HL-60 (cell line): ENCODE measurements at regions not wholly inside any gene's neighbourhood (a gene's known extent, or its start where the extent isn't known, plus 50 kb on each side); places are given as distances from the start of the nearest gene placed in this dataset.

Experiments used
- DNase-seq, 2 experiments: peaks; one replicate each; pipeline ENCODE4 v3.0.0-alpha.2; 2010 to 2020; ENCODE audit warnings: low read depth in 1 of 2, low spot score in 1 of 2
- H3K27ac ChIP-seq: fragments of 250-450 bp; sonication (Bioruptor Pico); replicated peaks from 2 replicates; pipeline ENCODE4 v1.5.1; 2020; ENCODE audit warnings: mild to moderate bottlenecking, moderate library complexity
- H3K27me3 ChIP-seq: fragments of 250-450 bp; sonication (Bioruptor Pico); 2 replicates; pipeline ENCODE4 v1.5.1; 2021; ENCODE audit warnings: mild to moderate bottlenecking, moderate library complexity; ENCODE audit not compliant: insufficient read depth, poor library complexity, severe bottlenecking
- H3K4me3 ChIP-seq: replicated peaks from 2 replicates; pipeline ENCODE4 v1.5.1; 2011; ENCODE audit warnings: mild to moderate bottlenecking, control low read depth, low read length; ENCODE audit not compliant: insufficient read depth
- CTCF ChIP-seq: IDR thresholded peaks from one replicate; pipeline ENCODE4 v1.5.1; 2011; ENCODE audit warnings: low read length, control low read depth, inconsistent platforms; ENCODE audit not compliant: insufficient read depth
- GABPA ChIP-seq: IDR thresholded peaks from 2 replicates; pipeline ENCODE4 v1.6.1; 2012; ENCODE audit warnings: low read depth
- POLR2AphosphoS5 ChIP-seq: IDR thresholded peaks from 2 replicates; pipeline ENCODE4 v1.6.1; 2012; ENCODE audit warnings: low read depth
- REST ChIP-seq: IDR thresholded peaks from 2 replicates; pipeline ENCODE4 v1.6.1; 2012; ENCODE audit warnings: low read depth; ENCODE audit not compliant: insufficient replicate concordance
- SPI1 ChIP-seq: IDR thresholded peaks from 2 replicates; pipeline ENCODE4 v1.6.1; 2012; ENCODE audit warnings: low read depth, mild to moderate bottlenecking, borderline replicate concordance

- TF ChIP-seq CTCF (no peak), POLR2AphosphoS5 (no peak), SPI1 (no peak), GABPA (no peak), REST (no peak)
- no peak for DNase-seq
- Histone ChIP-seq H3K4me3 (no peak overlapping the region), H3K27me3 (no peaks in the 10 kb centered on the region), H3K27ac (no peak overlapping the region)
Measured at GRCh38 chr2:181176540-181176939, 196.1 kb downstream of the UBE2E3 start.

- no peak overlapping the region for H3K4me3 ChIP-seq
- H3K27me3 ChIP-seq = no peaks in the 10 kb centered on the region
- no peak for TF ChIP-seq CTCF
- TF ChIP-seq SPI1 = no peak
- TF ChIP-seq REST = no peak
- no peak for TF ChIP-seq GABPA
- no peak for TF ChIP-seq POLR2AphosphoS5
- no peak overlapping the region for H3K27ac ChIP-seq
- DNase-seq = no peak
Measured at GRCh38 chr2:181177376-181177775, 197.0 kb downstream of the UBE2E3 start.

GRCh38 chr2:181178130-181178529 lies 197.7 kb downstream of the UBE2E3 start:
- Histone ChIP-seq H3K4me3 (no peak overlapping the region), H3K27me3 (no peaks in the 10 kb centered on the region), H3K27ac (no peak overlapping the region)
- no peak for DNase-seq
- TF ChIP-seq POLR2AphosphoS5 = no peak
- TF ChIP-seq REST = no peak
- TF ChIP-seq SPI1 = no peak
- no peak for TF ChIP-seq CTCF
- no peak for TF ChIP-seq GABPA
